Stimulated activated effector memory CD8-positive, alpha-beta T cell treated with anti-CD3 and anti-CD28 coated beads, Interleukin-12 subunit alpha, Interleukin-12 subunit beta, amount 100 ng/mL, for 72 hours (primary cell): ENCODE measurements at regions not wholly inside any gene's neighbourhood (a gene's known extent, or its start where the extent isn't known, plus 50 kb on each side); places are given as distances from the start of the nearest gene placed in this dataset.
"Not testable (repeated sequence)": the region's sequence is repeated elsewhere in the genome, so short reads cannot be mapped to it uniquely, and the experiment has no call there.

Experiments used
- ATAC-seq: fragments of 150-1000 bp; cut with Tn5 transposase; 2 replicates; pipeline ENCODE4 v1.10.0; 2021
- DNase-seq, 2 donors: peaks; one replicate each; pipeline ENCODE4 v3.0.0; 2021 to 2022; ENCODE audit warnings: low spot score in 2 of 2
- H3K27ac Mint-ChIP-seq: one replicate; pipeline ENCODE4 v1.8.0; 2022; ENCODE audit warnings: mild to moderate bottlenecking, mixed read lengths
- H3K36me3 Mint-ChIP-seq: one replicate; pipeline ENCODE4 v1.8.0; 2022; ENCODE audit warnings: mild to moderate bottlenecking, mixed read lengths
- H3K4me1 Mint-ChIP-seq: one replicate; pipeline ENCODE4 v1.8.0; 2022; ENCODE audit warnings: mixed read lengths
- H3K4me3 Mint-ChIP-seq: one replicate; pipeline ENCODE4 v1.8.0; 2022; ENCODE audit warnings: mild to moderate bottlenecking, mixed read lengths
- H3K9me3 Mint-ChIP-seq: one replicate; pipeline ENCODE4 v1.8.0; 2022; ENCODE audit warnings: mixed read lengths

DNA sequence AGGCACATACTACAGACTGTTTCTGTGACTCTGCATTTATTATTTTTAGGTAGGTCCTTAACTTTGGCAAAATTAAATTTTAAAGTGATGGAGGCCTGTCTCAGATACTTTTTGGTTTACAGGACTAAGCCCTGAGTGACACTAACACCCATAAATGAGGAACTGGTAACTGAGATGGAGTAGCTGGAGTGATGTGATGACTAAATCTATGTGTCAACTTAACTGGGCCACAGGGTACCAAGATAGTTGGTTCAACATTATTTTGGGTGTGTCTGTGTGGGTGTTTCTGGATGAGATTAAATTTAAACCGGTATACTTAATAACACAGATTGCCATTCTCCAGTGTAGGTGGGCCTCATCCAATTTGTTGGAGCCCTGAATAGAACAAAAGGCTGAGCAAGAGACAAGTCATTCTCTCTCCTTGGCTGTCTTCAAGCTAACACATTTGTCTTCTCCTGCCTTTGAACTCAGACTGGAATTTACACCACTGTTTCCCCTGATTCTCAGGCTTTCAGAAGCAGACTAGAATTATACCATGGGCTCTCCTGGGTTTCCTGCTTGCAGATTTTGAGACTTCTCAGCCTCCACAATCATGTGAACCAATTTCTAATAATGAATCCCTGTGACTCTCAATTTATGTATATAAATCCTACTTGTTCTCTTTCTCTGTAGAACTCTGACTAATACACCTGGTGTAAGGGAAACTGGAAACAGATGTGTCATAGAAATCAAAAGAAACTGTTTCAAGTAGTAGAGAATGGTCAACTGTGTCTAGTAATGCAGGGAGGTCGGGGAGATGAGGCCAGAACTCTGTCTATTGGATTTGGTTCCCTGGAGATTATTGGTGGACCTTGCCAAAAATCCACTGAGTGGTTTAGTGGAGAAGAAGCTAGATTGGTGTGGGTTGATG is 579.2 kb downstream of the EPM2A start:
- ATAC-seq (no peak), DNase-seq (no peak)
- Mint-ChIP-seq H3K4me3 (no peak overlapping the region), H3K4me1 (no peaks in the 10 kb centered on the region), H3K9me3 (peaks cover 5% of the 10 kb centered on the region), H3K36me3 (no peaks in the 10 kb centered on the region), H3K27ac (no peak overlapping the region)

DNA sequence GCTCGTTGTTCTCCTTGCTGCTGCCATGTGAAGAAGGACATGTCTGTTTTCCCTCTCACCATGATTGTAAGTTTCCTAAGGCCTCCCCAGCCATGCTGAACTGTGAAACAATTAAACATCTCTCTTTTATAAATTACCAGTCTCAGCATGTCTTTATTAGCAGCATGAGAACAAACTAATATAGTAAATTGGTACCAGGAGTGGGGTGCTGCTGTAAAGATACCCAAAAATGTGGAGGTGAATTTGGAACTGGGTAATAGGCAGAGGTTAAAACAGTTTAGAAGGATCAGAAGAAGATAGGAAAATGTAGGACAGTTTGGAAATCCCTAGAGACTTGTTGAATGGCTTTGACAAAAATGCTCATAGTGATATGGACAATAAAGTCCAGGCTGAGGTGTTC is 576.7 kb downstream of the EPM2A start:
- H3K27ac Mint-ChIP-seq, DNase-seq, H3K4me3 Mint-ChIP-seq, H3K4me1 Mint-ChIP-seq, H3K36me3 Mint-ChIP-seq, ATAC-seq, H3K9me3 Mint-ChIP-seq: not testable (repeated sequence)

DNA sequence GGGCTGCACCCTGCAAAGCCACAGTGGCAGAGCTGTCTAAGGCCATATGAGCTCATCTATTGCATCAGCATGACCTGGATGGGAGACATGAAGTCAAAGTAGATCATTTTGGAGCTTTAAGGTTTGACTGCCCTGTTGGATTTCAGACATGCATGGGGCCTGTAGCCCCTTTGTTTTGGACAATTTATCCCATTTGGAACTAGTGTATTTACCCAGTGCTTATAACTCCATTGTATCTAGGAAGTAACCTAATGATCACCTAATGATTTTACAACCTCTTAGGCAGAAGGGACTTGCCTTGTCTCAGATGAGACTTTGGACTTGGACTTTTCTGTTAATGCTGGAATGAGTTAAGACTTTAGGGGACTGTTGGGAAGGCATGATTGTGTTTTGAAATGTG is 575.4 kb downstream of the EPM2A start:
- no peak overlapping the region for H3K4me3 Mint-ChIP-seq
- peaks cover 5% of the 10 kb centered on the region for H3K9me3 Mint-ChIP-seq
- ATAC-seq (no peak), DNase-seq (no peak)
- no peaks in the 10 kb centered on the region for H3K36me3 Mint-ChIP-seq
- H3K4me1 Mint-ChIP-seq: no peaks in the 10 kb centered on the region
- no peak overlapping the region for H3K27ac Mint-ChIP-seq

DNA sequence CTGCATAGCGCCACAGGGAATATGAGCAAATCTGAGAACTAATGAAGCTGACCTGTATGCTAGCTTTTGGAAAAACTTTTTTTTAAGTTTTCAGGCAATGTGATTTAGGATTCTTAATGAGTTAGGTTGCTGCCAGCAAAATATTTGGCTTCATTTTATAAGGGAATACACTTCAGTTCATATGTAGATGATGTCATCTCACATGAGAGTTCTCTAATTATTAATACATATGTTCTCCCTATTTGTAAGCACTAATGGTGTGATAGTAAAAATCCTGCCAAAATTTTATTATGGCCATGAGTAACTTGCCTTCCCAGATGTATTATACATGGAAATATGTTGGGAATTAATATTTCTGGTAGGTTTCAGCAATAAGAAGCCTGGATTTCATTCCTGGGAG is 573.8 kb downstream of the EPM2A start:
- H3K4me3 Mint-ChIP-seq: no peak overlapping the region
- DNase-seq (no peak), ATAC-seq (no peak)
- no peaks in the 10 kb centered on the region for H3K36me3 Mint-ChIP-seq
- no peaks in the 10 kb centered on the region for H3K4me1 Mint-ChIP-seq
- H3K9me3 Mint-ChIP-seq: peaks cover 5% of the 10 kb centered on the region
- H3K27ac Mint-ChIP-seq: no peak overlapping the region

DNA sequence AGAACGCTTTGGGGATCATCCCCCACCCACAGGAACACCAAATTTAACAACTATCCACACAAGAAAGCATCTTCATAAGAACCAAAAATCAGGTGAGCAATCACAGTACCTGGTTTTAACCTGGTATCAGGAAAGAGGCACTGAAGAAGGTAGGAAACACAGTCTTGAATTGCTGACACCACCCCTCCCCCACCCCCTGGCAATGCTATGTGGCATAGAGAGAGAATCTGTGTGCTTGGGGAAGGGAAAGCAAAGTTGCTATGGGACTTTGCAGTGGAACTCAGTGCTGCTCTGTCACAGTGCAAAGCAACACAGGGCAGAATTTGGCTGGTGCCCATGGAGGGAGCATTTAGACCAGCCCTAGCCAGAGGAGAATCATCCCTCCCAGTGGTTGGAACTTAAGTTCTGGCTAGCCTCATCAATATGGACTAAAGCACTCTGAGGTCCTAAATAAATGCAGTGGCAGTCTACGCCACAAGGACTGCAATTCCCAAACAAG is 565.5 kb downstream of the EPM2A start:
- ATAC-seq (no peak), DNase-seq (no peak)
- Mint-ChIP-seq H3K4me3 (no peak overlapping the region), H3K36me3 (no peaks in the 10 kb centered on the region), H3K9me3 (no peaks in the 10 kb centered on the region), H3K4me1 (no peaks in the 10 kb centered on the region), H3K27ac (no peak overlapping the region)

DNA sequence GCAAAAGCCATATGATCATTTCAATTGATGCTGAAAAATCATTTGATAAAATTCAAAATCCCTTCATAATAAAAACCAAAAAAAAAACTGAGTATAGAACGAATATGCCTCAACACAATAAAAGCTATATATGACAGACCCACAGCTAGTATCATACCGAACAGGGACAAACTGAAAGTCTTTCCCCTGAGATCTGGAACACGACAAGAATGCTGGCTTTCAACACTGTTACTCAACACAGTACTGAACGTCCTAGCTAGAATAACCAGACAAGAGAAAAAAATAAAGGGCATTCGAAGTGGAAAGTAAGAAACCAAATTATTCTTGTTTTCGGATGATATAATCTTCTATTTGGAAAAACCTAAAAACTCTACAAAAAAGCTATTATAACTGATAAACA is 559.9 kb downstream of the EPM2A start:
- H3K4me3 Mint-ChIP-seq: no peak overlapping the region
- no peaks in the 10 kb centered on the region for H3K4me1 Mint-ChIP-seq
- no peak for ATAC-seq
- no peak overlapping the region for H3K27ac Mint-ChIP-seq
- no peak for DNase-seq
- no peaks in the 10 kb centered on the region for H3K36me3 Mint-ChIP-seq
- peaks cover 4% of the 10 kb centered on the region for H3K9me3 Mint-ChIP-seq

DNA sequence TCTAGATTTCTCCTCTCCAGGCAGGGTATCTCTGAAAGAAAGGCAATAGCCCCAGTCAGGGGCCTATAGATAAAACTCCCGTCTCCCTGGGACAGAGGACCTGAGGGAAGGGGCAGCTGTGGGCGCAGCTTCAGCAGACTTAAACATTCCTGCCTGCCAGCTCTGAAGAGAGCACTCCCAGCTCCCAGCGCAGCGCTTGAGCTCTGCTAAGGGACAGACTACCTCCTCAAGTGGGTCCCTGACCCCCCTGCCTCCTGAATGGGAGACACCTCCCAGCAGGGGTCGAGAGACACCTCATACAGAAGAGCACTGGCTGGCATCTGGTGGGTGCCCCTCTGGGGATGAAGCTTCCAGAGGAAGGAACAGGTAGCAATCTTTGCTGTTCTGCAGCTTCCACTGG is 556.9 kb downstream of the EPM2A start:
- no peak for ATAC-seq
- no peak overlapping the region for H3K27ac Mint-ChIP-seq

DNA sequence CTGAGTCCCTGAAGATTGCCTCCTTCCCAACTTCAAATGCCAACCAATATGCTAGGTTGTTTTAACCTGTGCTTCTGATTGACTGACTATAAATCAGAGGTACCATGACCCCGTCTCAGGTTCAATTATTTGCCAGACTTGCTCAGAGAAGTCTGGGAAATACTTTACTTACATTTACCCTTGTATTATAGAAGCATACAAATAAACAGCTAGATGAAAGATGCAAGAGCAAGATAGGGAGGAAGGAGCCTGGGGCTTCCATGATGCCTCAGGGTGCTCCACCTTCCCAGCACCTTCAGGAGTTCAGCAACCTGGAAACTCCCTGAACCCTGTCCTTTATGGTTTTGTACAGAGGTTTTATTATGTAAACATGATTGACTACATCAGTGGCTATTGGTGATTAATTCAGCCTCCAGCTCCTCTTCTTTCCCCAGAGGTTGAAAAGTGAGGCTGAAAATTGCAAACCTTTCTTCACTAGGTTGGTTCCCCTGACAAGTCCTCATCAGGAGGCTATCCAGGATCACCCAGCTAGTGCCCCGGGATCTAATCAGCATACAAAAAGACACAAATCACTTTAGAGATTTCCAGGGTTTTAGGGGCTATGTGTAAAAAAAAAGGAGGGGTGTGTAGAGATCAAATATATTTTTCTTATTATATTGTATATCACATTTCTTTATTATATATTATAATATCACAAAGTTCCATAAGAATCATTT is 547.7 kb downstream of the EPM2A start:
- Mint-ChIP-seq H3K4me3 (no peak overlapping the region), H3K9me3 (no peaks in the 10 kb centered on the region), H3K36me3 (no peaks in the 10 kb centered on the region), H3K4me1 (no peaks in the 10 kb centered on the region), H3K27ac (no peak overlapping the region)
- no peak for DNase-seq
- ATAC-seq: no peak

More for the DNA sequence above, 556.9 kb downstream of the EPM2A start:
- H3K4me3 Mint-ChIP-seq: no peak overlapping the region
- no peaks in the 10 kb centered on the region for H3K4me1 Mint-ChIP-seq
- DNase-seq: no peak
- peaks cover 4% of the 10 kb centered on the region for H3K9me3 Mint-ChIP-seq
- H3K36me3 Mint-ChIP-seq: no peaks in the 10 kb centered on the region

DNA sequence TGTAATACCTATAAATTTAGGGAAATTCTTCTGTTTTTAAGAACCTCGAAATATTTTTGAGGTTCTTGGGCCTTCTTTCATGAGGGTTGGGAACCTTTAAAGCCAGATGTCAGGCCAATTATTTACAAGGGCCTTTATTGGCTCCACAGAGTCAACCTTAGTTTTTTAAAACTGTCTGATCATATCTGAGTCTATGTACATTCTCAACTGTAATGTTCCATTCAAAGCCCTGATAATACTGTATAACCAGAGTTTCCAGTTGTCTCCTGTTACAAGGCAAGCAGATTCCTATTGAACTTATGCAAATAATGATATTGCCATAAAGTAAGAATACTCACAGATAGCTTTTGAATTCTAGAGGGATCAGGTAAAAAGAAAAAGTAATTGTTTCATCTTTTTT is 545.5 kb downstream of the EPM2A start:
- Mint-ChIP-seq H3K9me3 (no peaks in the 10 kb centered on the region), H3K4me3 (no peak overlapping the region), H3K27ac (no peak overlapping the region), H3K4me1 (no peaks in the 10 kb centered on the region), H3K36me3 (no peaks in the 10 kb centered on the region)
- DNase-seq (no peak), ATAC-seq (no peak)

DNA sequence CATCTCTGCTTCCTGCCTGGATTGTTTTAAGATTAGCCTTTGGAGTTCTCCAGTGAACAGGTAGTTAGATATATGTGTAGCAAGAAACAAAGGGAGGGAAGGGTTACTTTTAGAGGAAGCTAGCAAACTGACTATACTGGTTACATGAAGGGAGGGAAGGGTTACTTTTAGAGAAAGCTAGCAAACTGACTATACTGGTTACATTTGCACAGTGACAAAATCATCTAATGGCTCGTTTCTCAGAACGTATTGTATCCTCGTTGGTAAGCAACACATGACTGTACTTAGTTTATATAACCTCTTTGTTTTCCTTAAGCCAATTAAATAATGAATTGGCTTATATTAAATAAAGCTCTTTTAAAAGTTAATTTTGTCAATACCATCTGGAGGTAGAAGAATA is 540.9 kb downstream of the EPM2A start:
- H3K4me3 Mint-ChIP-seq: no peak overlapping the region
- H3K9me3 Mint-ChIP-seq: no peaks in the 10 kb centered on the region
- H3K27ac Mint-ChIP-seq: no peak overlapping the region
- no peak for DNase-seq
- H3K36me3 Mint-ChIP-seq: no peaks in the 10 kb centered on the region
- no peaks in the 10 kb centered on the region for H3K4me1 Mint-ChIP-seq
- ATAC-seq: no peak

DNA sequence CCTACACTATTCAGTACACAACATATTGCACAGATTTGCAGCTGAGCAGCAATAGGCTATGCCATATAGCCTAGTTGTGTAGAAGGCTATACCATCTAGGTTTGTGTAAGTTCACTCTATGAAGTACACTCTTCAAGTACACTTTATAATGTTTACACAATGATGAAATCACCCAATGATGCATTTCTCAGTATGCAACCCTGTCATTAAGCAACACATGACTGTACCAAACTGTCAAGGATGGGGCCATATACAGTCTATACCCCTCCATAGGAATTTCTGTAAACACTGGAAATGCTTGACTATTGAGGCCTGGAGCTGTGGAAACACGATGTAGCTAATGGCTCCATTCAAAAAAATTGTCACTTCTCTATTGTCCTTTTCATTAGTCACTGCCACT is 535.4 kb downstream of the EPM2A start:
- no peak overlapping the region for H3K27ac Mint-ChIP-seq
- no peaks in the 10 kb centered on the region for H3K9me3 Mint-ChIP-seq
- no peak for DNase-seq
- no peak overlapping the region for H3K4me3 Mint-ChIP-seq
- ATAC-seq: peak; percentile 43
- no peaks in the 10 kb centered on the region for H3K36me3 Mint-ChIP-seq
- no peaks in the 10 kb centered on the region for H3K4me1 Mint-ChIP-seq

DNA sequence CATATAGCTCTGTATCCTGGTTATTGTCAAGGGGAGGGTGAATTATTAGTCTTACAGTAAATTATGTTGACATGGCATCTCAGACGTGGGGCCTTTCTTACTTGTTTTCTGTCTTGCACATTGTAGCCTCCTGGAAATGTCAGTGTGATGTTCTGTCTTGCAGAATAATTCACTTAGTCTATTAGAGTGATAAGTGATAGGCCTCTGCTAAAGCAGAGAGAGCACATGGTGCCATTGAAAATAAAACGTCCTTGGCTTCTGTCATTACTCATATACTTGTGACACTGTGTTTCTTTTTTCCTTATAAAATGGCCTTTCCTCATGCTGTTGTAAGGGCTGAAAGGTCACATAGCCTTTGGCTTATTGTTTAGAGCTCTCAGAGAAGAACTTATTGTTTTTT is 531.0 kb downstream of the EPM2A start:
- H3K27ac Mint-ChIP-seq: no peak overlapping the region
- no peak overlapping the region for H3K4me3 Mint-ChIP-seq
- H3K9me3 Mint-ChIP-seq: no peaks in the 10 kb centered on the region
- H3K4me1 Mint-ChIP-seq: no peaks in the 10 kb centered on the region
- no peak for ATAC-seq
- no peak for DNase-seq
- no peaks in the 10 kb centered on the region for H3K36me3 Mint-ChIP-seq

DNA sequence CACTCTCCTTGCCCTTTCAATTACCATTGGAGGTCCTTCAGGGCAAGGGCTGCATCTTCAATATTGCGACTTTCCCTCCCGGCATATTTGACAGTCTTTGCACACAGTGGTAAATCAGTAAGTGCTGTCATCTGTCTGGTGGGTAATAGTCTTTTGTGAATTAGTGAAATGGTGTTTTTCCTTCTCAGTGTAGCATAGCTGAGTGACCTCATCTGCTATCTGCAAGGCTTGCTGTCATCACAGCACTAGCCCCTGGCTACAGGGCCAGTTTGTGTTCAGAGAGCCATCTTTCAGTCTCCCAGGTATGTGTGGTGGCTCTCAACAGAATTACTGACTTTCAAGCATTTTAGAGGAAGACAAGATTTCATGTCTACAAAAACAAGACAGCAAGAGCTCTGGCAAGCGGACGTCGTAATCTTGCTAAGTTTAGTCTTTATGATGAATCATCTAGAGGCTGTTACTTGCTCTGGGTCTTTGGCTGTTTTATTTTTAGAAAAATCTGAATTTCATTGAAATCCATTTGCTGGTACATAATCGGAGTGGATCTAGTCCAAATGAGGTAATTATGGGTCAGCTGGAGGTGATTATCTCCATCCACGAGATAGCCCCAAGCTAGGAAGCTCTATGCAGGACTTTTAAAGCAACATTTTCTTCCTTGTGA is 528.9 kb downstream of the EPM2A start:
- no peaks in the 10 kb centered on the region for H3K36me3 Mint-ChIP-seq
- no peak for ATAC-seq
- H3K27ac Mint-ChIP-seq: no peak overlapping the region
- H3K9me3 Mint-ChIP-seq: no peaks in the 10 kb centered on the region
- H3K4me1 Mint-ChIP-seq: no peaks in the 10 kb centered on the region
- H3K4me3 Mint-ChIP-seq: no peak overlapping the region
- DNase-seq: no peak

DNA sequence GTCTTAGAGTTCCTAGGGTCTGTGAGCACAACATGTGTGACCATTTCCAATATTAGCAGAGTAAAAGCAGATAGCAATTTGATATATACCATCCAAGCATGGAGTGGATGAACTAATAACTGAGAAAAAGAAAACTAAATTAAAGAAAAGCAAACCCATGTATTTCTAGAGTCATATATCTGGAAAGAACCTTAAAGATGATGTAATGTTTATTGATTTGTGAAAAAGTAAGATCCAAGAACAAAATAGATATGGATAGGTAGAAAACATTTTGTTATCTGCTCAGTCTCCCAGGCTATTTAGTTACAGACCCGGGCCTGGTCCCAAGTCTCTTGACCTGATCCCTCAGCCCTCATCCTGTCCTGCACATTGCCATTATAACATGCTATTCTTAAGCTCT is 526.8 kb downstream of the EPM2A start:
- ATAC-seq (no peak), DNase-seq (no peak)
- Mint-ChIP-seq H3K4me1 (peaks cover 2% of the 10 kb centered on the region), H3K9me3 (no peaks in the 10 kb centered on the region), H3K27ac (no peak overlapping the region), H3K4me3 (no peak overlapping the region), H3K36me3 (no peaks in the 10 kb centered on the region)

DNA sequence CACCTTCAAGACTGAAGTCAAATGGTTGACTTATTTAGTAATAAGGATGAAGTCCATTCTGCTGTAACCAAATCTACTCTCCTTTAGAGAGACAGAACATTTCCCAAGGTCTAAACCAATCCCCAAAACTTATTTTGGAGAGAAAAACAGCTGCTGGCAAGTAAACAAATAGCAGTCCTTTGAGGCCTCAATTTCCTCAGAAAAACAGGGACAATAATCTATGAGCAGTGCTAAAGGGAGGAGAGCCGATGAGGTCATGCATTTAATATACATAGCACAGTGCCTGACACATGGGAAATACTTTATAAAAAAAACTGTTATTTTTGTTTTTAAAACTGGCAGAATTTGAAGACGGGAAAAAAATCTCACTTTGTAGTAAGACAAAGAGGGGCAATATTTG is 526.0 kb downstream of the EPM2A start:
- DNase-seq: no peak

More for the DNA sequence above, 526.0 kb downstream of the EPM2A start:
- Mint-ChIP-seq H3K9me3 (no peaks in the 10 kb centered on the region), H3K4me3 (no peak overlapping the region), H3K36me3 (no peaks in the 10 kb centered on the region), H3K4me1 (peaks cover 7% of the 10 kb centered on the region), H3K27ac (no peak overlapping the region)
- ATAC-seq: no peak
